K562 (cell line): ENCODE measurements at regions not wholly inside any gene's neighbourhood (a gene's known extent, or its start where the extent isn't known, plus 50 kb on each side); places are given as distances from the start of the nearest gene placed in this dataset.

Source experiments
- ATAC-seq: fragments of 200-7000 bp; cut with Tn5 transposase; 3 replicates; pipeline ENCODE4 v1.9.1; 2020; ENCODE audit warnings: moderate library complexity
- BruUV-seq: library from RNA; stranded (reverse); fragments of 400-500 nt; replicated peaks from 2 replicates; lab custom pipeline; 2021; lab: Mats Ljungman, UMichigan
- CTCF ChIA-PET: fragments of 300-600 bp; formaldehyde crosslinking; extraction: SDS; loops from one replicate; lab custom pipeline; 2021; ENCODE audit warnings: low intra/inter-chr PET ratio; lab: Yijun Ruan, JAX
- POLR2A ChIA-PET: fragments of 300-600, 350-650 bp; sonication (Branson Sonifier 250); formaldehyde crosslinking; extraction: SDS; loops from one replicate; lab custom pipeline; 2021; ENCODE audit warnings: antibody characterized with exemption, inconsistent platforms; lab: Yijun Ruan, JAX
- DNase-seq, 4 experiments: peaks; one replicate each; pipeline versions ENCODE4 v3.0.0 to v3.0.0-alpha.2; 2011 to 2018; ENCODE audit warnings: low spot score in 3 of 4, mixed read lengths in 3 of 4; ENCODE audit errors: extremely low read depth in 1 of 4
- FAIRE-seq: peaks from 2 replicates; lab custom pipeline; 2011; peaks lifted over from hg19 to GRCh38; lab: Jason Lieb, UNC
- H2AFZ ChIP-seq: 2 replicates; pipeline ENCODE4 v1.6.0; 2011; ENCODE audit warnings: low read depth, low read length, control low read depth, inconsistent platforms
- H3K27ac ChIP-seq: fragments of 200-600 bp; 3 replicates; pipeline ENCODE4 v1.8.0; 2011; ENCODE audit warnings: low read depth, mild to moderate bottlenecking, control low read depth, inconsistent platforms, low read length, moderate library complexity, mixed read lengths; ENCODE audit errors: extremely low read depth
- H3K27me3 ChIP-seq, 2 experiments: fragments of 300-600 bp in 1 of 2; 2 replicates in 1 of 2; 3 replicates in 1 of 2; pipeline versions ENCODE4 v1.6.0 to v1.8.0; 2011; ENCODE audit warnings: inconsistent platforms in 2 of 2, low read length in 2 of 2, mild to moderate bottlenecking in 1 of 2, mixed read lengths in 1 of 2, moderate library complexity in 1 of 2; ENCODE audit not compliant: control insufficient read depth in 2 of 2, insufficient read depth in 2 of 2
- H3K36me3 ChIP-seq: fragments of 300-600 bp; 3 replicates; pipeline ENCODE4 v1.8.0; 2011; ENCODE audit warnings: mild to moderate bottlenecking, low read length, inconsistent platforms; ENCODE audit not compliant: control insufficient read depth, insufficient read depth
- H3K4me1 ChIP-seq, 2 experiments: fragments of 200-600 bp in 1 of 2; replicated peaks in 1 of 2; 2 replicates in 1 of 2; 3 replicates in 1 of 2; pipeline versions ENCODE4 v1.5.1 to v1.8.0; 2011; ENCODE audit warnings: inconsistent platforms in 2 of 2, low read length in 2 of 2, mild to moderate bottlenecking in 1 of 2, mixed read lengths in 1 of 2, moderate library complexity in 1 of 2; ENCODE audit not compliant: control insufficient read depth in 2 of 2, insufficient read depth in 2 of 2
- H3K4me2 ChIP-seq: 2 replicates; pipeline ENCODE4 v1.6.1; 2011; ENCODE audit warnings: low read length, control low read depth, inconsistent platforms, mixed read lengths; ENCODE audit not compliant: insufficient read depth
- H3K4me3 ChIP-seq: fragments of 200-600 bp; sonication (generic), shearing (Covaris generic); 2 replicates; pipeline ENCODE4 v1.5.1; 2016; ENCODE audit warnings: control low read depth, inconsistent platforms
- H3K79me2 ChIP-seq: fragments of 200-600 bp; 3 replicates; pipeline ENCODE4 v1.8.0; 2011; ENCODE audit warnings: low read length, inconsistent platforms; ENCODE audit not compliant: control insufficient read depth, insufficient read depth
- H3K9ac ChIP-seq, 2 experiments: 2 replicates each; pipeline versions ENCODE4 v1.6.0 to v1.6.1; 2011; ENCODE audit warnings: low read depth in 2 of 2, low read length in 2 of 2, control low read depth in 1 of 2, inconsistent platforms in 1 of 2, mild to moderate bottlenecking in 1 of 2, mixed read lengths in 1 of 2; ENCODE audit not compliant: insufficient read depth in 1 of 2
- H3K9me1 ChIP-seq: one replicate; pipeline ENCODE4 v1.6.0; 2011; ENCODE audit warnings: inconsistent platforms, mild to moderate bottlenecking, low read length, moderate library complexity; ENCODE audit not compliant: control insufficient read depth, insufficient read depth
- H3K9me3 ChIP-seq: replicated peaks from 2 replicates; pipeline ENCODE4 v1.5.1; 2011; ENCODE audit warnings: low read depth, low read length, inconsistent platforms; ENCODE audit not compliant: control insufficient read depth, insufficient read depth
- H4K20me1 ChIP-seq: replicated peaks from 2 replicates; pipeline ENCODE4 v1.6.1; 2011; ENCODE audit warnings: low read length, inconsistent platforms, mixed read lengths; ENCODE audit not compliant: control insufficient read depth, insufficient read depth
- ARID1B ChIP-seq: fragments of 450-650 bp; IDR thresholded peaks from 2 replicates; pipeline ENCODE4 v1.6.1; 2016; ENCODE audit warnings: antibody characterized with exemption, mild to moderate bottlenecking, inconsistent platforms
- ARID3A ChIP-seq: IDR thresholded peaks from 2 replicates; pipeline ENCODE4 v1.6.1; 2012; ENCODE audit warnings: low read depth, low read length, improper control_type of control experiment, borderline replicate concordance
- ATF1 ChIP-seq, 2 experiments: fragments of 450-650 bp in 1 of 2; IDR thresholded peaks; 2 replicates each; pipeline ENCODE4 v1.6.1; 2016; ENCODE audit warnings: missing compliant biosample characterization in 1 of 2, missing genetic modification characterization in 1 of 2
- CEBPB ChIP-seq: fragments of 450-650 bp; IDR thresholded peaks from 2 replicates; pipeline ENCODE4 v1.6.1; 2016; ENCODE audit warnings: missing genetic modification characterization, missing compliant biosample characterization
- CEBPG ChIP-seq, 3 experiments: fragments of 200-800 bp in 1 of 3; sonication (Bioruptor generic) in 1 of 3; sonication (generic) in 1 of 3; formaldehyde crosslinking in 1 of 3; IDR thresholded peaks in 2 of 3; conservative IDR thresholded peaks in 1 of 3; 2 replicates each; pipeline versions ENCODE4 v1.6.1 to v1.8.0; 2016 to 2022; ENCODE audit warnings: missing compliant biosample characterization in 2 of 3, missing genetic modification characterization in 2 of 3, mild to moderate bottlenecking in 1 of 3, missing genetic modification reagents in 1 of 3
- FOSL1 ChIP-seq: fragments of 200-800 bp; sonication (Bioruptor generic); conservative IDR thresholded peaks from 2 replicates; pipeline ENCODE4 v1.6.1; 2016; ENCODE audit warnings: missing genetic modification characterization, missing compliant biosample characterization
- MEIS2 ChIP-seq: fragments of 450-650 bp; IDR thresholded peaks from 2 replicates; pipeline ENCODE4 v1.6.1; 2014; ENCODE audit warnings: mild to moderate bottlenecking; ENCODE audit not compliant: partially characterized antibody
- PKNOX1 ChIP-seq: fragments of 450-650 bp; IDR thresholded peaks from 2 replicates; pipeline ENCODE4 v1.6.1; 2016
- PREB ChIP-seq: sonication (generic); formaldehyde crosslinking; IDR thresholded peaks from 2 replicates; pipeline ENCODE4 v1.8.1; 2023; ENCODE audit warnings: mild to moderate bottlenecking, missing genetic modification reagents
- SAP30 ChIP-seq: fragments of 200-600 bp; sonication (generic); IDR thresholded peaks from 2 replicates; pipeline ENCODE4 v1.6.1; 2012; ENCODE audit warnings: borderline replicate concordance, low read depth, mild to moderate bottlenecking, moderate library complexity, low read length, control low read depth, inconsistent platforms; ENCODE audit not compliant: insufficient read depth, poor library complexity, severe bottlenecking
- SRF ChIP-seq, 2 experiments: fragments of 250-450, 450-650 bp in 1 of 2; sonication (Bioruptor Pico) in 1 of 2; sonication (generic) in 1 of 2; formaldehyde crosslinking; IDR thresholded peaks; 2 replicates each; pipeline versions ENCODE4 v1.5.0 to v1.5.1; 2020 to 2022; ENCODE audit warnings: mild to moderate bottlenecking in 1 of 2, missing genetic modification reagents in 1 of 2
- ZBTB12 ChIP-seq: fragments of 250-450 bp; sonication (Bioruptor Pico); IDR thresholded peaks from 2 replicates; pipeline ENCODE4 v1.4.0; 2020
- WGBS: fragments of 100-300 bp; shearing (Covaris generic); methylation state at CpG from one replicate; pipeline ENCODE4 v1.1.6; 2016; ENCODE audit warnings: low coverage, mixed read lengths; ENCODE audit not compliant: insufficient coverage; ENCODE audit errors: missing lambda C conversion rate; 5-methylcytosine and 5-hydroxymethylcytosine counted together
- in situ Hi-C: fragments of 300-500 bp; cut with MboI; formaldehyde crosslinking; loops from 4 replicates; pipeline ENCODE4 v1.15.0; 2018; ENCODE audit warnings: inconsistent platforms, mixed read lengths
- intact Hi-C: fragments of 100-400 bp; cut with micrococcal nuclease; formaldehyde crosslinking; loops from 2 replicates; pipeline ENCODE4 v1.14.2; 2022

GRCh38 chr2:9764153-9764778 lies 79.0 kb upstream of the TAF1B start:
- DNase-seq: no peak
- peak; percentile 51; the same call in 1 of the 2 replicates for TF ChIP-seq PKNOX1
- TF ChIP-seq PREB (CRISPR knock-in tag): no peak
- 0 out of 2 replicates have a peak, but pooled peaks have one; percentile 2 for TF ChIP-seq FOSL1 (tag)
- no peak for TF ChIP-seq ARID3A
- TF ChIP-seq SAP30: no peak
- no peak for TF ChIP-seq CEBPG (CRISPR knock-in tag; IDR thresholded peaks at IDR 0.05)
- 0 out of 4 replicates have a peak, but pooled peaks of 1 of the 2 experiments have one; percentile 9 for TF ChIP-seq CEBPG (tag; conservative IDR thresholded peaks at IDR 0.05 in 1 of 2, IDR thresholded peaks at IDR 0.05 in 1 of 2)
- peak in 1 of 2 experiments; percentile 80; a peak in 2 of 4 replicates for TF ChIP-seq SRF (CRISPR knock-in tag; IDR thresholded peaks at IDR 0.05)
- peak; percentile 33 for TF ChIP-seq MEIS2
- TF ChIP-seq ARID1B: no peak
- TF ChIP-seq ZBTB12 (CRISPR knock-in tag): no peak
- TF ChIP-seq ATF1 (CRISPR knock-in tag; IDR thresholded peaks at IDR 0.05): no peak
- TF ChIP-seq ATF1 (tag; IDR thresholded peaks at IDR 0.05): no peak
- 0 out of 2 replicates have a peak, but pooled peaks have one; percentile 11 for TF ChIP-seq CEBPB (tag)
- CTCF ChIA-PET: no interaction called here

More at GRCh38 chr2:9764153-9764778, 79.0 kb upstream of the TAF1B start:
- Histone ChIP-seq H3K4me1 (peaks cover 37 to 44% of the 10 kb centered on the region in 2 experiments), H2AFZ (peak overlapping the region; percentile 6; the same call in 1 of the 2 replicates), H3K4me2 (peak overlapping the region; percentile 67; the same call in 1 of the 2 replicates), H3K27me3 (no peaks in the 10 kb centered on the region), H3K36me3 (no peaks in the 10 kb centered on the region), H3K9ac (peak overlapping the region in 1 of 2 experiments; percentile 39; a peak in 1 of 4 replicates), H3K9me3 (no peaks in the 10 kb centered on the region), H3K27ac (peak overlapping the region; percentile 48; the same call in 2 of the 3 replicates), H3K9me1 (no peaks in the 10 kb centered on the region), H3K79me2 (no peaks in the 10 kb centered on the region), H3K4me3 (no peak overlapping the region), H4K20me1 (no peaks in the 10 kb centered on the region)
- no peak for FAIRE-seq
- in situ Hi-C loops (no loop called here), intact Hi-C loops (loop anchor here (5.0 to 10.0 kb wide), 3 partner anchors 107 to 619 kb away; partner anchors contain the start of gene YWHAQ)
- BruUV-seq: no TSS peak
- POLR2A ChIA-PET: interaction anchor here (0.6 to 1.2 kb wide), 3 partner anchors 9 to 16 kb away, joined by 3 read pairs; no protein-coding TSS in a partner anchor
- no peak for ATAC-seq
- WGBS: 26% methylated on average over 7 of the region's 7 CpGs
